ENCODE measurements at regions not wholly inside any gene's neighbourhood (a gene's known extent, or its start where the extent isn't known, plus 50 kb on each side); places are given as distances from the start of the nearest gene placed in this dataset.

DNA sequence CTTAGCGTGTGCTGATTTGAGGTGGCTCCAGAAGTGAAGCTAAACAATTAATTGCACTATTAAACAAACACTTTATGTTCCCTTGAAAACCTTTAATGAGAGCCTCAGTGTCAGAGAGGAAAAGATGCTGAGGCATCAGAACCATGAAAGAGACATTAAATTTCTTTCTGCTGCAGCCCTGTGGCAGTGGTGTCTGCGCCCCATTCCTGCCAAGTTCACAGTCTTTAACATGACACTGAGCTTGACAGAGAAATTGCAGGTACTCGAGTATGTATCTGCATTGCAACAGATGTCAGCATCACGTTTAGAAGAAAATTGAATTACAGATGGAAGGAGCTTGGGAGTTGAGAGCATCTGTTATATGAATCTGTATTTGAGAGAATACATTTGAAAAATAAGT lies 111.3 kb upstream of the CREB1 start:
- in situ Hi-C loops (cut with MboI; ENCODE audit: low sequenced_read_pairs), result no loop called here
- Histone ChIP-seq H3K56ac (ENCODE audit: extremely low read depth, insufficient read depth, low read length) (no peak overlapping the region), H2BK15ac (ENCODE audit: low read depth, low read length) (no peak overlapping the region), H4K91ac (ENCODE audit: insufficient read depth, low read depth, low read length) (no peak overlapping the region), H3K4me1 (ENCODE audit: control insufficient read depth, insufficient read depth, low read length) (no peaks in the 10 kb centered on the region), H4K5ac (ENCODE audit: low read depth, low read length) (no peak overlapping the region), H2BK5ac (ENCODE audit: low read depth, low read length, poor library complexity, severe bottlenecking) (no peak overlapping the region), H3K14ac (replicated peaks; ENCODE audit: low read depth, low read length) (no peak overlapping the region), H3K4me3 (ENCODE audit: insufficient read depth, low read depth, low read length) (no peak overlapping the region), H3K9me3 (ENCODE audit: control insufficient read depth, insufficient read depth, low read length) (peaks cover 3% of the 10 kb centered on the region; the same call in 1 of the 2 replicates), H2AFZ (replicated peaks; ENCODE audit: low read length, poor library complexity) (no peak overlapping the region), H4K20me1 (ENCODE audit: insufficient read depth, low read length) (no peaks in the 10 kb centered on the region), H2BK120ac (ENCODE audit: low read depth, low read length) (no peak overlapping the region), H2AK5ac (ENCODE audit: low read depth, low read length) (no peak overlapping the region), H3K27ac (ENCODE audit: insufficient read depth, low read length) (no peak overlapping the region), H3K27me3 (ENCODE audit: control insufficient read depth, insufficient read depth, low read length) (peaks cover 4% of the 10 kb centered on the region), H2AK9ac (replicated peaks; ENCODE audit: low read depth, low read length, poor library complexity) (no peak overlapping the region), H3K9me1 (ENCODE audit: insufficient read depth, low read length) (no peaks in the 10 kb centered on the region), H3K4me2 (ENCODE audit: low read depth, low read length) (no peak overlapping the region), H3K23ac (ENCODE audit: low read depth, low read length) (no peak overlapping the region), H2BK20ac (ENCODE audit: low read depth, low read length) (no peak overlapping the region), H3K36me3 (ENCODE audit: control insufficient read depth, insufficient read depth, low read length) (no peaks in the 10 kb centered on the region), H4K8ac (ENCODE audit: low read depth in 2 of 2, low read length in 2 of 2) (no peak overlapping the region), H3K9ac (ENCODE audit: low read depth, low read length) (no peak overlapping the region), H3K4ac (ENCODE audit: low read depth, low read length) (no peak overlapping the region), H3K79me1 (ENCODE audit: low read depth in 1 of 2, low read length in 2 of 2) (no peaks in the 10 kb centered on the region), H3K18ac (ENCODE audit: low read depth, low read length) (no peak overlapping the region)
- WGBS, 2 experiments (ENCODE audit: extremely low coverage in 2 of 2, insufficient read length in 1 of 2), result 70% methylated on average over 2 of the region's 4 CpGs; no CpG with 5 or more reads in 1 of the 2 experiments
- BruUV-seq (replicated peaks), result no TSS peak
- dilution Hi-C loops (cut with HindIII; ENCODE audit: low sequenced_read_pairs, unreplicated experiment), result no loop called here
- no peak for ATAC-seq (ENCODE audit: low read depth)
- TF ChIP-seq RFX5 (IDR thresholded peaks at IDR 0.05; ENCODE audit: low read depth, low read length) (no peak), NFE2L2 (IDR thresholded peaks at IDR 0.05; ENCODE audit: low read depth, low read length) (no peak)
- no peak for DNase-seq
- intact Hi-C loops (cut with micrococcal nuclease), result no loop called here
- CTCF ChIA-PET, result no interaction called here
- POLR2A ChIA-PET (ENCODE audit: unreplicated experiment), result no interaction called here

Measured in IMR-90 (cell line).